Ovary (tissue), 3 donors: ENCODE measurements at regions not wholly inside any gene's neighbourhood (a gene's known extent, or its start where the extent isn't known, plus 50 kb on each side); places are given as distances from the start of the nearest gene placed in this dataset.

Source experiments
- CTCF ChIP-seq, 3 donors: fragments of 450-650 bp in 2 of 3; fragments of 200-600 bp in 1 of 3; IDR thresholded peaks; one replicate each; pipeline versions ENCODE4 v1.5.1 to v1.8.0; 2016 to 2022; ENCODE audit warnings: antibody characterized with exemption in 3 of 3, mild to moderate bottlenecking in 1 of 3
- EP300 ChIP-seq: sonication (generic); formaldehyde crosslinking; IDR thresholded peaks from one replicate; pipeline ENCODE4 v1.6.1; 2017; ENCODE audit warnings: antibody characterized with exemption
- donor health status: DM: no; HTN: no; CAD: no.

GRCh38 chrX:40478474-40479065 lies 102.2 kb upstream of the ATP6AP2 start:
- no peak for TF ChIP-seq EP300
- TF ChIP-seq CTCF (IDR thresholded peaks at IDR 0.05): no peak
